HG02885 (cell line): ENCODE measurements at regions not wholly inside any gene's neighbourhood (a gene's known extent, or its start where the extent isn't known, plus 50 kb on each side); places are given as distances from the start of the nearest gene placed in this dataset.

Experiments used
- ATAC-seq: cut with Tn5 transposase; IDR thresholded peaks from one replicate; pipeline ENCODE4 v1.9.1; 2021; ENCODE audit warnings: mild to moderate bottlenecking; ENCODE audit not compliant: unreplicated experiment, poor library complexity

- ATAC-seq = no peak
These were observed 51.1 kb upstream of the ZNF236 start for GRCh38 chr18:76771192-76771799.

GRCh38 chr18:76767954-76768353 lies 54.4 kb upstream of the ZNF236 start:
- no peak for ATAC-seq

- no peak for ATAC-seq
These were observed 55.9 kb upstream of the ZNF236 start for GRCh38 chr18:76766429-76766828.

- no peak for ATAC-seq
These were observed 56.7 kb upstream of the ZNF236 start for GRCh38 chr18:76765649-76766048.

GRCh38 chr18:76764291-76764901 lies 58.0 kb upstream of the ZNF236 start:
- no peak for ATAC-seq

- no peak for ATAC-seq
These were observed 63.3 kb upstream of the ZNF236 start for GRCh38 chr18:76759056-76759455.

GRCh38 chr18:76757925-76758324 lies 64.4 kb upstream of the ZNF236 start:
- ATAC-seq = no peak

GRCh38 chr18:76757335-76757734 lies 65.0 kb upstream of the ZNF236 start:
- ATAC-seq = no peak

GRCh38 chr18:76756531-76757253 lies 65.7 kb upstream of the ZNF236 start:
- no peak for ATAC-seq

GRCh38 chr18:76754351-76754750 lies 68.0 kb upstream of the ZNF236 start:
- no peak for ATAC-seq

GRCh38 chr18:76752400-76752799 lies 70.0 kb upstream of the ZNF236 start:
- no peak for ATAC-seq

GRCh38 chr18:76750917-76751890 lies 71.2 kb upstream of the ZNF236 start:
- no peak for ATAC-seq

- no peak for ATAC-seq
These were observed 72.1 kb upstream of the ZNF236 start for GRCh38 chr18:76750269-76750668.

GRCh38 chr18:76747676-76748075 lies 74.7 kb upstream of the ZNF236 start:
- no peak for ATAC-seq

GRCh38 chr18:76741346-76741745 lies 81.0 kb upstream of the ZNF236 start:
- no peak for ATAC-seq

GRCh38 chr18:76736309-76736708 lies 86.0 kb upstream of the ZNF236 start:
- no peak for ATAC-seq

- ATAC-seq = no peak
These were observed 91.5 kb upstream of the ZNF236 start for GRCh38 chr18:76730901-76731300.

GRCh38 chr18:76727589-76727988 lies 94.8 kb upstream of the ZNF236 start:
- ATAC-seq = no peak

- ATAC-seq = no peak
These were observed 96.9 kb upstream of the ZNF236 start for GRCh38 chr18:76725445-76725844.

- ATAC-seq = no peak
These were observed 99.9 kb upstream of the ZNF236 start for GRCh38 chr18:76722224-76723061.
